NOMO-1 treated with dmso at 0.1 percent for 144 hours (cell line): ENCODE measurements at regions not wholly inside any gene's neighbourhood (a gene's known extent, or its start where the extent isn't known, plus 50 kb on each side); places are given as distances from the start of the nearest gene placed in this dataset.

ENCODE experiments used
- DNase-seq: peaks from one replicate; lab custom pipeline; 2025; ENCODE audit not compliant: unreplicated experiment; lab: John Stamatoyannopoulos, UW

DNA sequence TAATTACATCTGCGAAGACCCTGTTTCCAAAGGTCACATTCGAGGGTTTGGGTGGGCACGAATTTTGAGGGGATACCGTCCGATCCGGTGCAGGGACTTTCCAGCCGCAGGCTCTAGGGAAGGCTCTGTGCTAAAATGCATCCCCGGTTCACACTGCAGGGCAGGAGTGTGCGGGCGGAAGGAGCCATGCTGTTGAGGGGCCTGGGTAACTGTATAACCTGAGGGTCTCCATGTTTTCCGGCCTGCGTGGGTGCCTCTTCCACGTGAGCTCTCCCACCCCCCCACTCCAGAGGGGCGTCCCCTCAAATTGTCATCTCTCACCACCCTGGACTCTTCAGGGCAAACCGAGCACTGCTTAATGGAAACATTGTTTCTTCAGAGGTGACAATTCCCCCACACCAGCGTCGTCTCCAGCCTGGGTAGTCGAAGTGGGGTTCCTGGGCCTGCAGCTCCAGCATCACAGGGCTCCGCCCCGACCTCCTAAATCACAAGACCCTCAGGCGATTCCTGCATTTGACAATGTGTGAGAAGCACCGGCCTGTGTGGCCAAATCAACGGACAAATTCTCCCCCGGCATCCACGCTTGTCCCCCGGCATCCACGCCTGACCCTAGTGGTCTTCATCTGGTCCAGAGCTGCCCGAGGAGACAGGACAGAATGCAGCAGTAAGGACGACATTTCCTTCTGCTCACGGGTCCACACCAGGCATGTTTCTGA lies 51.2 kb downstream of the FOXL3 start:
- no peak for DNase-seq

DNA sequence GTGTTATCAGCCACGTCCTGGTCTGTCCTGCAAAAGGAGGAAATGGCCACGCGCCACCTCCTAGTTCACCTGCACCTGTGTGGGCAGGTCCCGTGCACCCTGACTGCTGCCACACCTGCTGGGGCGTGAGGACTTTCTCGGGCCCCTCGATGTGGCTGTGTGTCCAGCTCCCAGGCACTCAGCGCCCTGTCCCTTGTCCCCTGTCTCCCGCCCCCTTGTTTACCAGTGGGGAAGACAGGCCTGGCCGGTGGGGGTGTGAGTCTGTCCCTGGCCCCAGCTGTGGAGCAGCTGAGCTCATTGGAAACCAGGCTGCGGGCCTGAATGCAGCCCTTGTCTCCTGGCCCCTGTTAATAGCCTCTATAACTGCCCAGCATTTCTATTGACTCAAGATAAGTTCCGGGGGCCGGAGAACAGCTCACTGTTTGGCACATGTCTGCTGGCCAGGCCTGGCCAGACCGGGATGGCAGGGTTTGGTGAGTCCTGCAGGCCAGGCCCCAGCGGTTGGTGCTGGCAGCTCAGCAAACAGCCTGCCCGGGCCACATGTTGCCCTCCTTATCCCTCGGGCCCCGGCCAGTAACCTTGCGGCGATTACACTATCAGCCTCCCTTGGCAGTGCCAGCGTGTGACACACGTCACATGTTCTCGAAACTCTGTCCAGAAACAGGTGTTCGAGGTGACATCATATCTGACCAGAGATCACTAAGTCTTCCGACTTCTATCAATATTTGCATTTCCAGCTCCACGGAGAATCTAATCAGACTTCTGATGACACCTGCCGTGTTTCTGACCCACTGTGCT lies 52.1 kb downstream of the FOXL3 start:
- no peak for DNase-seq

DNA sequence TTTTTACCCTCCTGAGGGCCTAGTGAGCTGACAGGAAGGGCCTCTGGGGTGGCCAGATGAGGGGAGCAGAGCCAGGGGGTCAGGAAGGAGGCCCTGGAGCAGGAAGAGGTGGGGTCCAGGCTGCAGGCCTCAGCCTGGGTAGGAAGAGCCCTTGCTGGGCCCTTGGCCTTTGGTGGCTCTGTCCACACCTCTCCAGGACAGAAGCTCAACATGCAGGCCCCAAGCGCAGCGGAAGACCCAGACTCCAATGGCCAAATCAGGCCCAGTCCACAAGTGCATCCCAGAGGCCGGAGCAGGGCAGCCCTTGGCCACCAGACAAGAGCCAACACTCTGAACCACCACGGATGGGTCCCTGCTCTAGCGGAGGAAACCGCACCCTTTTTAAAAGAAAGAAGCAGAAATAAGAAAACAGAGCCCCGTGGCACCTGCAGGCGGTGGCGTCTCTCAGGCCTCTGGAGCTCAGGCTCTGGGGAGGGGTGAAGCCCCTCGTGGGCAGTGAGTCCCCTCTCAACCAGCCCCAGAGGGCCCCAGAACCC lies 52.8 kb downstream of the FOXL3 start:
- no peak for DNase-seq

DNA sequence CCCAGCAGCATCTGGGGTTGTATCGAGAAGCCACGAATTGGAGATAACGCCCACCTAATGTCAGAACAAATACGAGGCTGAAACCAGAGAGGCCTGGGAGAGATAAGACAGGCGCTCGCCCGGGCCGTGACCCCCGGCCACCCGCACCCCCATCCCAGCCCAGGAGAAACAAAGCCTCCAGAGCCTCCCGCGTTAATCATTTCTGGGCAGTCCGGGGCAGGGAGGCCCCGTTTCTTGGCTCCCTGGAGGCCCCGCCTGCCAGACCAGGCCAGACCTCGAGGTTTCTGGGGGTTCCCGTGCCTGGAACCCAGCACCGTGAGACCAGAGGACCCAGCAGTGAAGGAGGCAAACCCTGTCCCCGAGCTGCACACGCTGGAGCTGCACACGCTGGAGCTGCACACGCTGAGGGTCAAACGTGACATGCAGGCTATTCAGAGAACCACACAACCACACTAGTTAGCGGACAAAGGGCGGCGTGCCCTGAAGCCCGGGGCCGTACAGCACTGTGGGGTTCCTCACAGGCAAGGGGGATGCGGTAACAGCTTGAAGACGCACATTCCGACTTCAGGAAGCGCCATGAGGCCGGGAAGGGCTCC lies 53.4 kb downstream of the FOXL3 start:
- no peak for DNase-seq

DNA sequence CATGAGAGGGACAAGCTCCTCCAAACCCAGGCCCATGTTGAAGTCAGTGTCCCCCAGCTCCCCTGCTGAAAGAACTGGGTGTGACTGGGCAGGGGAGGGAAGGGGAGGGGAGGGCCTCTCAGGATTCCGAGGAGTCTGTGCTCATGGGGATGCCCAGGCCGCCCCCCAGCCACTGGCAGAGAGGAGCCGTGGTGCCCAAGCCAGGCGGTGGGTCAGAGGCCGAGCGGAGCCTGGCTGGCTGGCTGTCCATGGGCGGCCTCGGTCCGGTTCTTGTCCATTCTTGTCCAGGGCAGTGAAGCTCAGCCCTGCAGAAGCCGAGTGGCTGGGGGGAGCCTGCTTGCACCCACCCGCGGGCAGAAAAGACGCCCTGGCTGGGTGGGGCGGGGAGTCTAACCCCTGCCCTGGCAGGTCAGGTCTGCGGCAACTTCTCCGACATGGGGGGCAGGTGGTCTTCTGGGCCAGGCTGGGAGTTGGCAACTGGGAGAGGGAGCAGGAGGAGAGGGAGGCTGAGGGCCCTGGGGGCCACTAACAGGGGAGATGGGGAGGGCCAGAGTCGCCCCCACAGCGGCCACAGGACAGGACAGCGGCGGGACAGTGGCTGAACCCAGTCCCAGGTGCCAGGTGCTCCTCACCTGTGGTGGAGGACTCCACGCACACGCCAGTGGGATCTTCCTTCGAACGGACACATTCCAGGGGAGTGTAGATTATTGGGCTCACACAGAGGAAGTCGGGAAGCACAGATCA lies 54.1 kb downstream of the FOXL3 start:
- no peak for DNase-seq

DNA sequence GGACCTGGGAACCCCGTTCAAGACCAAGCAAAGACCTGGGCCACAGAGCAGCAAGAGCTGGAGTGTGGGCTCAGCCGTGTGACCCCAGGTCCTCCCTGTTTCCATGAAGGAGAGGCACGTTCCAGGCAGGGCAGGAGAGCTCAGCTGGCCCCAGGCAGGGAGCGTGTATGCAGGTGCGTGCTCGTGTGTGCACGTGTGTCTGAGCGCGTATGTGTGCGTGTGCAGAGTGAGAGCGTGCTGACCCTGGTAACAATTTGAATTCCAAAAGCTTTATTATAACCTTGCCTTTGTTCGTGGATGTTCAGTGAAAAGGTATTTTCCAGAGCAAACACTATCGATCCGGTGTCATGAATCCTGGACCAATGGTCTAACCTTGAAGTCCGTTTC lies 54.6 kb downstream of the FOXL3 start:
- DNase-seq: no peak

DNA sequence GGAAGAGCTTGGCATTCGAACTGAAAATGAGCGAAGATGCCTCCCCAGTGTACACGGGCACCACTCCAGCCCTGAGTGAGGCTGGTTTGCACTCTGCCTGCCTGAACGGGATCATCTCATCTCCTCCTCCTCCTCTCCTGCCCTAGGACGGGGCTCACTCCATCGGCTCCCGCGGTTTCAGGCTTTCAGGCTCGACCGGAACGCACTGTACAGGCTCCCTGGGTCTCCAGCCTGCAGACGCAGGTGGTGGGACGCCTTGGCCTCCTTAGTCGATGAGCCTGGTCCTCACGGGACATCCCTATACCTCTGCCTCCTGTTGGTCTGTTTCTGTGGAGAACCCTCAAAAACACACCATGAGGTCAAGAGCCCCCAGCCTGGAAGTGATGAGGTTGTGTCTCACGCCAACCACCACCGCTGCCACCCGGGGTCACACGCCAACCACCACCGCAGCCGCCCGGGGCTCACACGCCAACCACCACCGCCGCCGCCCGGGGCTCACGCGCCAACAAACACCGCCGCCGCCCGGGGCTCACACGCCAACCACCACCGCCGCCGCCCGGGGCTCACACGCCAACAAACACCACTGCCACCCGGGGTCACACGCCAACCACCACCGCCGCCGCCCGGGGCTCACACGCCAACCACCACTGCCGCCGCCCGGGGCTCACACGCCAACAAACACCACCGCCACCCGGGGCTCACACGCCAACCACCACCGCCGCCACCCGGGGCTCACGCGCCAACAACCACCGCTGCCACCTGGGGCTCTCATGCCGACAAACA lies 56.3 kb downstream of the FOXL3 start:
- no peak for DNase-seq

DNA sequence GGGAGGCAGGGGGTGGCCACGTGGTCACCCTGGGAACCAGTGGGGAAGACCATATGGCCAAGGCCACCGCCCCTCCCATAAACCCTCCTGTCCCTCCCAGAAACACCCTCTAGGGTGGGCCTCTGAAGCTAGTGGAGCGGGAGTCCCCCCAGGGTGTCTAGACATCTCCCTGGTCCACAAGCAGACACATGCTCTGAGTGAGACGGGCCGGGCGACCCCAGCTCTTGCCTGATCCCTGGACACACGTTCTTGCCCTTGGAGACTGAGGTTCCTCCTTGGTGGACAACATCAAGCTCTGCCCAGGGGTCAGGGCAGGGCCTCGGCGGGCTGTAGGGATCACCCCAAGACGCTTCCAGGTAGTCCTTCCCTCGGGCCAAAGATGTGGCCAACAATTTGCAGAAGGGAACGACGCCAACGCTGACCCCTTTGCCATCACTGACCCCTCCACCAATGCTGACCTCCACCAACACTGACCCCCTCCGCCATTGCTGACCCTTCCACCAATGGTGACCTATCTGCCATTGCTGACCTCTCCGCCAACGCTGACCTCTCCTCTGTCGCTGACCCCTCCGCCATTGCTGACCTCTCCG lies 57.1 kb downstream of the FOXL3 start:
- no peak for DNase-seq

DNA sequence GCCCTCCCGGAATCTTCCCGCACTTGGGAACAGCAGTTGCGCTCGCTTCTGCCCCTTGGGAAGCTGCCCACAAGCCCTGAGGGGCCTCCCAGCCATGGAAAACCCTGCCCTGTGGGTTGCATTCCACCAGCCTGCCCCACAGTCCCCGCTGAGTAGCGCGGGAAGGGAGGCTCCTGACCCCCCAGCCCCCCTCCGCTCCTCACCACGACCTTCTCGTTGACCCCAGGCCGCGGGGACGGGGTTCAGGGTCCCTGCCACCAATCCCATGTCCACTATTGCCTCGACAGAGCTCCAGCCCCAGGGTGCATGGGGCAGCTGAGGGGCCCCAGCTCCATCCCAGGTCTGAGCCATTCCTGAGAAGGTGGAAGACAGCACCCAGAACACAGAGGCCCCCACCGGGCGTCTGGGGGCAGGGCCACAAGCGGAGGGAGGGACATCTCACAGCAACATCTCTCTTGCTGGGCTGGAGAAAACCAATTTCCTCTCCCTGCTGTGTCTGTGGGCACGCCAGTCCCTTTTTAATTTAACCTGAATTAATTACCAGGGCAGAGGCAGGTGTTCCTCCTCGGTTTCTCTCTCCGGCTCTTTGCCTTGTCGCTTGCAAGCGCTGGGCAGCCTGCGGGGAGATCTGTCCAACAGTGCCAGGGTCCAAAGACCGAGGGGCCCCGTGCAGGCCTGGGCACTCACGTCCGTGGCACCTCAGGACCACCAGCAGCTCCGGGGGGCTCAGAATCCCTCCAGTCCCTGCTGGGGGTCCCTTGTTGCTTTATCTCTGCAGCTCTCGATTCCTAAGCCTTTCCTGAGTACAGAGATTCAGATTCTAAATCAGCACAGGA lies 57.9 kb downstream of the FOXL3 start:
- no peak for DNase-seq

DNA sequence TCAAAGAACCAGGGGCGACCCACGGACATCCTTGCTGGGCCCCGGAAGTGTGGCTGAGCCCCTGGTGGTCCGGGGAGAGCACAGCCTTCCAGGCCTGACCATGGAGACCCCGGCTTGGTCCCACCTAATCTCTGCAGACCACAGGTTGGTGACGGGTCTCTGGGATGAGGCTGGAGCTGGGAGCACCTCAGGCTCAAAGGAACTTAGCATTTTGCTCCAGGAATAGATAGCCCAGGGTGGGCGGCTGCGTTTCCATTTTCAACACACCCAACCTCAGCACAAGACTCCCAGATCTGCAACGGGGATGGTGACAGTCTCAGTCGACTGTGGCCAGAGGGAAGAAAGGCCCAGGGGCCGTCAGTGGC lies 58.5 kb downstream of the FOXL3 start:
- DNase-seq: no peak

DNA sequence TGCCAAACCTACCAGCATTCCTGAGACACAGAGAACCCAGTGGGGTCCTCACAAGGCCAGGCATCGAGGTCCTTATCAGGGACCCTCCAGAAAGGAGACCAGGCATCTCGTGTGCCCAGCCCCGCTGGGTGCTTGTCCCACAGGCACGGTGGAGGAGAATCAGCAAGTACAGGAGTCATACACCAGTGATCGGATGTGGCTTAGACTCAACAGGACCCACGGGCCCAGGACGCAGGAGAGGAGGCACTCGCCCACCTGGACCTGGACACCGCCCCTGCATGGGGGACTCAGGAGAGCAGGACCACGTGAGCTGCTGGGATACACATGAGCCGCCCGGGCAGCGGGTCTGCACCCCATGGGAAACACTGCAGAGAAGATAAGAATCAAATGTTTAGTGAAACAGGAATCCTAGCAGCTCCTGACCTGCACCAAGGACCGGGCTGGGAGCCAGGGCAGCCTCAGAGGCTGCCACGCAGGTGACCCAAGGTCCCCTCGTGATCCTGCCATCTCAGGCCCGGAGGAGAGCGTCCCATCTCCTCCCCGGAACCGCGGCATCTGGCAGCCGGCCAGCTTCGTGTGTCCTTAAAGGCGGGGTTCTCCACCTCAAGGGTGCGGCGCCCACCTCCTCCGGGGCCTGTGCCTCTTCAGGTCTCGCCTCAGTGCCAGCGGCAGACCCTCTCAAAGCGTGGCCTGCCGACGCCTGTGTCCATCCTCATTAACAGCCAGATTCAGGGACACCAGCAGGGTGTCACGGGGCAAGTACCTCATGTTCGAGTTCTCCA lies 59.2 kb downstream of the FOXL3 start:
- no peak for DNase-seq

DNA sequence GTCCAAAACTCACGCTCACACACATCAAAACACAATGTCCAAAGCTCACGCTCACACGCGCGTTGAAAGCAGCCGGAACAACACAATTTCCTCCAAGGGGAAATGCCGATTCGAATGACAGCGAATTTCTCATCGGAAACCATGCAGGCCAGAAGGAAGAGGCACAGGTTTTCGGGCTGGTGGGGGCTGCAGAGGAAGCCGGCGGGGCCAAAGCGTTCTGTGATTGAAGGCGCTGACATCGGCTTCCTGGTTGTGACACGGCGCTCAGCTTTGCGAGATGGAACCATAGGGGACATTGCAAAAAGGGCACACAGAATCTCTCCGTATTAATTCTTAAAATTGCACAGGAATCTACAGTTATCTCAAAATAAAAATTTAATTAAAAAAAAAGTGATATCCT lies 61.3 kb downstream of the FOXL3 start:
- no peak for DNase-seq

DNA sequence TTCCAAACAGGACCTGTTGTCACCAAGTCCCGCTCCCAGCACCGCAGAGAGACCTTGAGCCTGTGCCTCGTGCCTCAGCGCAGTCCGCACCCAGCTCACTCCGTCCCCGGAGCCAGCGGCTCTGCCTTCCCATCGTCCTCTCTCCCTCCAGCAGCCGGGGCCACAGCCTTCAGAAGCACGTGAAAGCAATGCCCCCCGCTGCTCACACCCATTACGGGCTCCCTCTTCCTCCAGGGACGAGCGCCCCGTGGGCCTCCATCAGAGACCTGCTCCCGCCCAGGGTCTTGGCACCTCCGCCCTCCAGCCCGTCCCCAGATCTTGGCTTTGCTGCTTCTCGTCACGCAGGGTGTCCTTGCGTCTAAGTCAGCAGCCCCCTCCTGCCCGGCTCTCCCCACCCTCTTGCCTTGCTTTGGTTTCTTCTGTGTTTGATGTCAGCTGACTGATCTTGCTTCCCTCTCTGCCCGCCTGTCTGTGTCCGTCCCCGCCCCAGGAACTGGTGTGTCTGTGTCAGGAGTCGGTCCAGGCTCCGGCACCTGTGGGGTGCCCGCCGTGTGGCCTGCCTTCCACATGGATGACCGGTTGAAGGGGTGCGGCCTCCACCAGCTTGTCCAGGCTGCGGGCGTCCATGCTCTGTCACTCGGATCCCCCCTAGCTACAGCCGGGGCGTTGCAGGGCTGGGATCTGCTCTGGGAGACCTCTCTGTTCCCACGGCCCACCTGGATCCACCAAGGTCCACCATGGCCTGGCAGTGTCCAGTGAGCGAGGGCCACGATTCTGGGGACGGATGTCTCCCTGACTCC lies 61.9 kb downstream of the FOXL3 start:
- DNase-seq: no peak

DNA sequence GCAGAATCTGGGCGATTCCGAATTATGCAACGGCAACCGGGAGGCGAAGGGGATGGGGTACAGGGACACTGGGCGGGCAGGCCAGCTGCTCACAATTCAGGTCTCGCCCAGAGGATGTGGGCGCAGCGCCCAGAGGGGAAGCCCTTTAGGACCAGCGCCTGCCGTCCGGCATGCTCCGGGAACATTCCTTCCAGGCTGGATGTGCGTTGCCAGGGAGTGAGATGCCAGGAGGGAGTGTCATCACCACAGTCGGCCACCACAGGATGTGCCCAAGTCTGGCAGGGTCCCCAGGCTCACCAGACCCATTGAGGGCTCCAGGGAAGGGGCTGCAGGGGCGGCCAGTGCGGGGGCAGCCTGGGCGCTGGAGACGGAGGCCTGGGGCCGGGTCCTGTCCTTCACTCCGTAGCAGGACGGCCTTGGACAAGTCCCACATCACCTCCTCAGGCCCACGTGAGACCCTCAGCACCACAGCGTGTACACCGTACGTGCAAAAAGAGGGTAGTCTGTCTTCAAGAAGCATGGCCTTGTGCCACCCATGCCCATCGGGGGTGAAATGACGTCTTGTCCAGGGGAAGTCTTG lies 63.9 kb downstream of the FOXL3 start:
- no peak for DNase-seq

DNA sequence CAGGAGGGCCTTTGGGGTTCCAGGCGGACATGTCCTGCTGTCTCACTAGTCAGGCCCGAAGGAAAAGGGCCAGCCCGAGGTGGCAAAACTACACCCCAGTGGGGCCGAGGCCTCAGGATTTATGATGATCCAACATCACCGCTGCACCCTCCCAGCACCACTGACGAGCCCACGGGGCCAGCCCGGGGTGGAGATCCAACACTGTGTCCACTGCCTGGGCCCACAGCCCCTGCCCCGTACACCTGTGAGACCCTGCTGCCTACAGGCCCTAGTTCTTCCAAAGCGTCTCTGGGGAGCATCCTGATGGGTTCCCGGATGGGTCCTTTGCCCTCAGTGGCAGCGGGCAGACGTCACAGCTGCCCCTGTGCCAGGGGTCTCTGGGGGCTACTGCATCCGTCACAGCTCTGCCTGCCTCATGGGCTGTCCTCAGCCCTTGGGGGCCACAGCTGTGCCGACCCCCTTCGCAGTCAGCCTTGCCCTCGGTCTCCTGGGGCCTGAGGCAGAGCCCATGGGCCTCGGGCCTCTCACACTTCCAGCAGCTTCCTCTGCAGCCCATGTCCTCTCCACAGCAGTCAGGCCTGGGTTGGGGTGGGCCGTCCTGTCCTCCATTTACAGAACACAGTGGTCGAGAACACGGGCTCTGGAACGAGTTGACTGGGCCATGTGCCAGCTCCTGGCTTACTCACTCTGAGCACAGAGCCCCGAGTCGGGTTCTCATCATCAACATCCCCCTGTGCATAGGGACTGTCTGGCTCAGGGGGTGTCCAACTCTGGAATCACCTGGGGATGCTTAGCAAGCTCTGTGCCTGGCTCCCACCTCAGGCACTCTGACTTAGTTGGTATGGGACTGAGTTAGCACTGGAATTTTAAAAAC lies 64.9 kb downstream of the FOXL3 start:
- DNase-seq: no peak

DNA sequence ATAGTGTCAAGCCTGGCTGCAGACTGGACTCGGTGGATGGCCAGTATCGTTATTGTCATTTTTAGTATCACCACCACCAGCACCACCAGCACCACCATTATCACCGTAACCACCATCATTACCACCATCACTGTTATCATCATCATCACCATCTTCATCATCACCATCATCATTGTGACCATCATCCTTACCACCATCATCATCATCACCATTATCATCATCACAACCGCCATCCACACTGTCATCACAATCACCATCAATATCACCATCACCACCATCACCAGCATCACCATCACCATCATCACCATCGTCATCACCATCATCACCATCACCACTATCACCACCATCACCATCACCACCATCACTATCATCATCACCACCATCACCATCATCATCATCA lies 65.6 kb downstream of the FOXL3 start:
- no peak for DNase-seq
